ENCODE measurements at regions not wholly inside any gene's neighbourhood (a gene's known extent, or its start where the extent isn't known, plus 50 kb on each side); places are given as distances from the start of the nearest gene placed in this dataset.

- TF ChIP-seq MLLT1 (IDR thresholded peaks at IDR 0.05) (no peak), PAX5 (IDR thresholded peaks at IDR 0.05; ENCODE audit: borderline replicate concordance, low read depth, low read length) (no peak), KDM1A (IDR thresholded peaks at IDR 0.05; ENCODE audit: borderline replicate concordance) (no peak), CBX5 (IDR thresholded peaks at IDR 0.05; ENCODE audit: low read depth) (no peak), NFYB (IDR thresholded peaks at IDR 0.05; ENCODE audit: insufficient read depth, low read depth, low read length) (no peak)
Observed at GRCh38 chr1:193868425-193868824, 682.0 kb upstream of the B3GALT2 start (continued).

- Histone ChIP-seq H3K36me3 (ENCODE audit: control insufficient read depth in 2 of 2, insufficient read depth in 2 of 2, low read length in 1 of 2) (no peaks in the 10 kb centered on the region), H2AFZ (ENCODE audit: control insufficient read depth, low read depth, low read length) (no peak overlapping the region), H3K4me1 (ENCODE audit: control insufficient read depth, insufficient read depth, low read length) (no peaks in the 10 kb centered on the region), H3K27me3 (replicated peaks in 1 of 2; ENCODE audit: control insufficient read depth in 2 of 2, insufficient read depth in 2 of 2, low read length in 1 of 2) (no peaks in the 10 kb centered on the region), H4K20me1 (ENCODE audit: control insufficient read depth, insufficient read depth) (no peaks in the 10 kb centered on the region), H3K9ac (ENCODE audit: control insufficient read depth, insufficient read depth, low read length) (no peak overlapping the region), H3K79me2 (ENCODE audit: control insufficient read depth, insufficient read depth, low read length) (no peaks in the 10 kb centered on the region), H3K4me2 (ENCODE audit: control insufficient read depth, insufficient read depth) (no peak overlapping the region), H3K9me3 (replicated peaks; ENCODE audit: control insufficient read depth, insufficient read depth, low read length) (no peaks in the 10 kb centered on the region), H3K27ac (ENCODE audit: control insufficient read depth, insufficient read depth) (no peak overlapping the region), H3K4me3 (no peak overlapping the region)
- no peak for ATAC-seq
- BruUV-seq (replicated peaks) = no TSS peak
- DNase-seq (ENCODE audit: low read depth, low spot score) = no peak
- in situ Hi-C loops (cut with MboI) (no loop called here), intact Hi-C loops (cut with micrococcal nuclease; ENCODE audit: unreplicated experiment) (no loop called here)
- ChIA-PET POLR2A (no interaction called here), CTCF (no interaction called here), RAD21 (ENCODE audit: unreplicated experiment) (no interaction called here), SMC1A (ENCODE audit: uncharacterized antibody, unreplicated experiment) (no interaction called here)
- no peak for FAIRE-seq
- 22% methylated on average over 6 of the region's 6 CpGs for WGBS (ENCODE audit: insufficient coverage, insufficient replicate concordance, low lambda C conversion rate, missing lambda C conversion rate)
- TF ChIP-seq PKNOX1 (IDR thresholded peaks at IDR 0.05) = no peak
- TF ChIP-seq POLR2A (IDR thresholded peaks at IDR 0.05; ENCODE audit: low read depth, low read length) = no peak
- no peak for TF ChIP-seq RFX5 (IDR thresholded peaks at IDR 0.05; ENCODE audit: low read depth, low read length)
- no peak for TF ChIP-seq SMAD5 (IDR thresholded peaks at IDR 0.05; ENCODE audit: low read depth)
- TF ChIP-seq JUND (IDR thresholded peaks at IDR 0.05; ENCODE audit: low read depth, low read length) = no peak
- no peak for TF ChIP-seq BCLAF1 (IDR thresholded peaks at IDR 0.05)
- TF ChIP-seq EZH2 (IDR thresholded peaks at IDR 0.05; ENCODE audit: borderline replicate concordance, control insufficient read depth, low read depth, low read length) = no peak
- TF ChIP-seq SMC3 (IDR thresholded peaks at IDR 0.05; ENCODE audit: borderline replicate concordance, low read length) = no peak
- no peak for TF ChIP-seq SKIL (IDR thresholded peaks at IDR 0.05; ENCODE audit: low read depth, poor library complexity, severe bottlenecking)
Observed at GRCh38 chr1:193856261-193856660, 669.8 kb upstream of the B3GALT2 start.
